Tibial nerve (tissue), 4 donors: ENCODE measurements at regions not wholly inside any gene's neighbourhood (a gene's known extent, or its start where the extent isn't known, plus 50 kb on each side); places are given as distances from the start of the nearest gene placed in this dataset.

Source experiments
- CTCF ChIP-seq, 5 experiments: fragments of 200-600 bp in 3 of 5; fragments of 450-650 bp in 2 of 5; sonication (generic) in 3 of 5; IDR thresholded peaks; one replicate each; pipeline ENCODE4 v1.5.1; 2016 to 2019; ENCODE audit warnings: antibody characterized with exemption in 5 of 5, mild to moderate bottlenecking in 3 of 5, moderate library complexity in 2 of 5
- EP300 ChIP-seq, 2 donors: sonication (generic); formaldehyde crosslinking; IDR thresholded peaks; one replicate each; pipeline ENCODE4 v1.6.1; 2017; ENCODE audit warnings: antibody characterized with exemption in 2 of 2, mild to moderate bottlenecking in 1 of 2
- POLR2A ChIP-seq, 2 donors: fragments of 450-650 bp; IDR thresholded peaks; one replicate each; pipeline ENCODE4 v1.6.1; 2017; ENCODE audit warnings: antibody characterized with exemption in 2 of 2, mild to moderate bottlenecking in 2 of 2, moderate library complexity in 2 of 2

GRCh38 chr18:44592639-44593038 lies 88.0 kb upstream of the SETBP1 start:
- TF ChIP-seq CTCF (IDR thresholded peaks at IDR 0.05) (no peak), POLR2A (IDR thresholded peaks at IDR 0.05) (no peak), EP300 (IDR thresholded peaks at IDR 0.05) (no peak)
